NCI-H510A treated with DMSO at 0.1 percent for 48 hours (cell line): ENCODE measurements at regions not wholly inside any gene's neighbourhood (a gene's known extent, or its start where the extent isn't known, plus 50 kb on each side); places are given as distances from the start of the nearest gene placed in this dataset.

Experiments used
- DNase-seq: peaks from one replicate; lab custom pipeline; 2025; lab: John Stamatoyannopoulos, UW

- no peak for DNase-seq
Observed at GRCh38 chr2:147468349-147468748, 376.5 kb upstream of the ACVR2A start.

DNA sequence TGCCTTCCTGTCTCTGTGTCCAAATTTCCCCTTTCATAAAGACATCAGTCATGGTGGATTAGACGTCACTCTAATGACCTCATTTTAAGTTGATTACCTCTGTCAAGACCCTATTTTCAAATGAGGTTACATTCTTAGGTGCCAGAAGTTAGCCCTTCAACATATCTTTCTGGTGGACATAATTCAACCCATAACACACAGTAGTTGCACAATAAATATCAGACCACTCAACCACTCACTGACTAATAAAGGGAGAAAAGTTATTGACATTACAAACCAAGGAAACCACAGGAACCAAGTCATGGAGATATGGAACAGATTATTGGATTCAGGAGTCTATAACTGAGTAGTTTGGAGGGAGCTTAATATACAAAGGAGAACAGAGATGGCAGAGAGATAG lies 377.4 kb upstream of the ACVR2A start:
- no peak for DNase-seq

- DNase-seq, result no peak
Observed at GRCh38 chr2:147464737-147465357, 380.0 kb upstream of the ACVR2A start.

DNA sequence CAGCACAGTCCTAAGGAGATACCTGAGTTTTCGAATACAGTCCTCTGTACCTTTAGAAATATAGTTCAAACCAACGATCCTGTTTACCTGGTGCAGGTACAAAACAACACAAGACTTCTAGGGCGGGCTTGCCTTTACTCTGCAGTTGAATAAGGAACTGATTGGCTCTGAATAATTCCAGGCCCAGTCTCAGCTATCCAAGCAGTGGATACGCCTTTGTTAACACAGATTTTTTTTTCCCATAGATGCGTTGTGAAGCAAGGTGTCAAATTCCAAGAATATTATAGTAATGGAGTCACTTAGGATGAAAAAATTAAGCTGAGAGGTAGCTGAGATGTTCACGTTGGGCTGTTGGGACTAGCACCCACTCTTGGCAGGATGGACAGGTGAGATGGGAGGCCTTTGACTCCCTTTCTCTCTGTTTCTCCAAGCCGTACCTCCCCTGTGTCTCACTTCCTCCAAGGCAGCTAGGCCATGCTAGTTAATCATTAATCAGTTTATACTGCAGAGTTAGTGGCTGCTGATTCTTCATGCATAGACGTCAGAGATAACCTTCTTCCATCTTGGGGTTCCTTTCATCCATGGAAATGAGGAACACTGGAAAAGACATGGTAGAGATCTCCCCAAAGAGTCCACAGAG lies 380.8 kb upstream of the ACVR2A start:
- no peak for DNase-seq

DNA sequence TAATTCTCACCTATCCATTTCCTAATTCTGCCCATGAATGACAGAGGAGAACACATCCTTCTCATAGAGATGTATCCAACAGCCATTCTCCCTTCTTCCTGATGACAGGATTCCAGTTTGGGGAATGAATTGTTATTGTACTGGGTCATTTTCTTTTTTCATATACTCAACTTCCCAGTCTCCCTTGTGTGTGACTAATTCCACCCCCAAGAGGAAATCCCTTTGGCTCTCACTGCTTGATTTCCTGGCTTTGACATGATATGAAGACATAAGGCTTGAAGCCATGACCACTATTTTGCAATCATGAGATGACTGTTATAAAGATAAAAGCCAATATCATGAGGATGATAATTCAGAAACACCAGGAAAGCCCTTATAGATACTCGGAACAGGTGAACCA lies 384.7 kb upstream of the ACVR2A start:
- no peak for DNase-seq

DNA sequence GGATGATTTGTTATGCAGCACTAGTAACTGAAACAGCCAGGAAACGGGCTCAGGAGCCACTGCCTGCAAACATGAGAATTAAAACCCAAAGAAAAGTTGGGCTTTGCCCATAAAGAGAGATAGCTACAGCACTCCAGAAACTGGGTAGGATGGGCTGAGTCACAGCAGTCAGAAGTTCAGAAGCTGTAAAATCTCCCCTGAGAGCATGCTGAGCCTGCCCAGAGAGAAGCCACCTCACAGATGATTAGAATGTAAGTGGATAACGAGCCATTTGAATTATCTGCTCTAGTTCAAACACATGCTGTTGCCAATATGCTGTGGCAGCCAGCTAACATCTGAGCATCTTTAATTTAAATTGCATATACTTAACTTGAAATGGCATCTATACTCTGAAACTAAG lies 388.1 kb upstream of the ACVR2A start:
- DNase-seq, result no peak

DNA sequence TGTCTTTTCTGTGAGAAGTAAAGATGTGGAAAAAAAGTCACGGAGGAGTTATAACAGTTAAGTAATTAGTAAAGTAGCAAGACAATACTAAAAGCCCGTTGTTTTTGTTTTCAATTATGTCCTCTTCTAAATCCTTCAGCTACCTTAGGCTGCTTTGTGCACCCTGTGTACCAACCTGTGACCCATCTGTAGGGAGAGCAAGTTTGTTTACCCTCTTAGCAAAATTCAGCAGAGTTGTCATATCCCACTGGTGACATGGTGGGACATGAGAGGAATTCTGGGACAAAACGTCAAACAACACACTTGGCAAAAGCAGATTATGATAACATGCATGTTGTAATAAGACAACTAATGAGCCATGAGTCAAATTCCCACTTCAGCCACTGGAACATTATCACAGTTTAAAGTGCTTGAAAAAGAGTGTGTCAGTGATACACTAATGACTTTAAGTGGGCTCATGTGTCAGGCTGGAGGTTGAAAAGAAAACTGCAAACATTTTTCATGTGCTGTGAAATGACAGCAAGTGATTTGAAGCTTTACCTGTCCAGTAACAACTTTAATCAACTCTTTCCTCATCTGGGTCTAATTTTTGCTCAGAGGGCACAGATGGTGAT lies 392.8 kb upstream of the ACVR2A start:
- DNase-seq, result peak; percentile 36

DNA sequence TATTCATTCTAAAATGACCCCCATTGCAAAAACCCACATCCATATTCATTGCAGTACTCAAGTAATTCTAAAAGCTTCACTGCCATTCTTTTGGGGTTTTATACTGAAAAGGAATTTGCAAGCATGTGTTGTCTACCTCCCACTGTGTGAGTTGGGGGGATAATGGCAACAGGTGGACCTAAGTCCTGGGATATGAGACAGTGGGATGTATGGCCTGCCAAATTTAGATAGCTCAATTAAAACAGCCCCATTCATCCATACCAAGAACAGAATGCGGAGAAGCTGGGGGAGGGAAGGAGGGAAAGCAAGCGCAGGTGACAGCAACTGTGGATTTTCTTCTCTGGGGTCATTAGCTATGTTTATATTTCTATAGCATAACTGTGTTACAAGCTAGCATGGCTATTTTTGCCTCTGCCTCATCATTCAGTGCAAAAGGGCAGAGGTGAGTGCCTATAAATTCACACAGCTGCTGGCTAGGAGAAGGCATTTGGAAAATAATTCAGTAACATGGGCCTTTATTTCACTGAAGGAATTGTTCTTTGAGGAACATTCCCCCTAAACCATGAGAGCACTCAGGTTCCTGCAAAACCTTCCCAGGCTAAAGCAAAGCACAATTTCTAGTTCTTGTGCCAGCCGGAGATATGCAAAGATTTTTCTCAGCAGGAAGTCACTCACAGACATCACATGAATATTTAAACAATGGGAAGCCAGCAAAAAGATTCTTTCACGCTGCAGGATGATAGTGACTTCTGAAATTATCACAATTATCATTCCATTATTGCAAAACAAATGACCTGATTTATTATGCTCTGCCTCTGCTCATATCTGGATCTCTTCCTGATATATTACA lies 393.9 kb upstream of the ACVR2A start:
- no peak for DNase-seq

GRCh38 chr2:147449323-147449991 lies 395.4 kb upstream of the ACVR2A start:
- no peak for DNase-seq

GRCh38 chr2:147442816-147443215 lies 402.0 kb upstream of the ACVR2A start:
- DNase-seq, result no peak

GRCh38 chr2:147441182-147441581 lies 403.6 kb upstream of the ACVR2A start:
- no peak for DNase-seq

- no peak for DNase-seq
Observed at GRCh38 chr2:147440734-147441133, 404.1 kb upstream of the ACVR2A start.

DNA sequence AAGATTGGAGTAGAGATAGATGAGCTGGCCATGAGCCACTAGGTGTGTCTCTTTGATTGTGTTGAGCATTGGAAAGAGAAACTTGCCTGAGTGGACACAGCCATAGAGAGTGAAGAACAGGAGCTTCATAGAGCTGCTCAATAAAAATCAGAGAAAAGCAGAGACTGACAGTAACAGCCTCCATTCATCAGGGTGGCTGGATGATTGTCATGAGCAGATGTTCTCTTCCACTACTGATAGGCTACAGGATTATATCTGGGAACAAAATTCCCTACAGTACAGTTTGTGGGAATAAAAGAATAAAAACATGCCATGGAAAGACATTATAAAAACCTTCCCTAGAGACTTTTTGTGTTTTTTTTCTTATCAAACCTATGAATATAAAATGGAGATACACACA lies 404.8 kb upstream of the ACVR2A start:
- no peak for DNase-seq

- no peak for DNase-seq
Observed at GRCh38 chr2:147438882-147439281, 405.9 kb upstream of the ACVR2A start.

DNA sequence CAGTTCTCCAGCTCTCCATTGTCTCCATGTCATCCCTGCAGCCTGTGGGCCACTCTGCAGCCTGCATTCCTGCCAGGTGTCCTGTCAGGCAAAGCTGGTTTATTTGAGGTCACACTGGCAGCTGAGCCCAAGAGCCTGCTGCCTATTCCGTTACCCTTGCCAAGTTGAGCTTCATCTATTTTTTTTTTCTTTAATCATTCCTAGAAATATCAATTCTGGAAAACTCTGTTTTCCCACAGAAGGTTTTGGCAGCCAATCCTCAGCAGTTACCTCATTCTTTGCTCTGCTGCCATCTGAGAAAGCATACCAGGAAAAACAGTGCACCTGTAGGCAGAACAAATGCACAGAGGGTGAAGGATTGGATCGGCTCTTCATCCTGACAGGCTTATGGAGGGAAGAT lies 411.0 kb upstream of the ACVR2A start:
- no peak for DNase-seq

GRCh38 chr2:147430408-147430807 lies 414.4 kb upstream of the ACVR2A start:
- no peak for DNase-seq

- DNase-seq, result no peak
Observed at GRCh38 chr2:147428120-147428747, 416.6 kb upstream of the ACVR2A start.

DNA sequence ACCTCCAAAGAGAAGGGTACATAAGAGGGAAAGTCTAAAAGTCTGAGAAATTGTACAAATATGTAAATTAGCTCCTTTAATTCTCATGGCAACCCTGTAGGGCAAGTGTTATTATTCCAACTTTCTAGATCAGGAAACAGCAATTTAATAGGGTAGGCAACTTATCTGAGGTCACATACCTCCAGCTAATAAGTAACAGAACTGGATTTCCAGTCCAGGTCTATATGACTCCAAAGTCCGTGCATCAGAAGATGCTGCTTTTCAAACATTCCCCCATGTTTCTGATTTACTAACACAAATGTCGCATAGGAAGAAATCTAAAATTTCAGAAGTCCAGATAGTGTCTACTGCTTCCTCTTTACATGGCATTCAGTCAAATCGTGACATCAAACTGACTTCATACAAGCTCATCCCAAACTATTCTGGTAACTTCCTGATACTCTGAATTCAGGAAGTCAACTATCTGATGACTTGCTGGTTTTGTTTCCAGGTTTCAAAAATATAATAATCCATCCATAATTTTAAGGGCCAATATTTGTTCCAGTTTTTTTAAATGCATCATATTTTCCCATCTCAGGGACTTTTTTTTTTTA lies 419.3 kb upstream of the ACVR2A start:
- DNase-seq, result no peak

DNA sequence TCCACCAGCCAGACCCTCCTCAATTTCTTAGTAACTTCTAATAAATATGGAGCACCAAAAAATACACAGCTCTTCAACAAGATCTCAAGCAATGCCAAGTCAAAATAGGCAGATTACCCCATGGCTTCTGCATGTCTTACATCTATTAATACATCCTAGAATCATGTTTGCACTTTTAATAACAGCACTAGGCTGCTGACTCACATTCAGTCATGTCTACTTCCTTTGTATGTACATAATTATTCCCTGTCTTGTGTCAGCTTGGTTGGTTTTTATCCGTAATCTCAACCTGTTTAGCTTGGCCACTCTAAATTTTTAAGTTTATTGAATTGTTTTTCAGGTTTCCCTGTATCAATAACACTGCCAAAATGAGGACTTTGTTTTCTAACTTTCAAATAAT lies 420.1 kb upstream of the ACVR2A start:
- DNase-seq, result no peak

- no peak for DNase-seq
Observed at GRCh38 chr2:147420947-147421675, 423.7 kb upstream of the ACVR2A start.

- no peak for DNase-seq
Observed at GRCh38 chr2:147420517-147420916, 424.3 kb upstream of the ACVR2A start.
